ENCODE measurements at regions not wholly inside any gene's neighbourhood (a gene's known extent, or its start where the extent isn't known, plus 50 kb on each side); places are given as distances from the start of the nearest gene placed in this dataset.
"Not testable (repeated sequence)": the region's sequence is repeated elsewhere in the genome, so short reads cannot be mapped to it uniquely, and the experiment has no call there.

DNA sequence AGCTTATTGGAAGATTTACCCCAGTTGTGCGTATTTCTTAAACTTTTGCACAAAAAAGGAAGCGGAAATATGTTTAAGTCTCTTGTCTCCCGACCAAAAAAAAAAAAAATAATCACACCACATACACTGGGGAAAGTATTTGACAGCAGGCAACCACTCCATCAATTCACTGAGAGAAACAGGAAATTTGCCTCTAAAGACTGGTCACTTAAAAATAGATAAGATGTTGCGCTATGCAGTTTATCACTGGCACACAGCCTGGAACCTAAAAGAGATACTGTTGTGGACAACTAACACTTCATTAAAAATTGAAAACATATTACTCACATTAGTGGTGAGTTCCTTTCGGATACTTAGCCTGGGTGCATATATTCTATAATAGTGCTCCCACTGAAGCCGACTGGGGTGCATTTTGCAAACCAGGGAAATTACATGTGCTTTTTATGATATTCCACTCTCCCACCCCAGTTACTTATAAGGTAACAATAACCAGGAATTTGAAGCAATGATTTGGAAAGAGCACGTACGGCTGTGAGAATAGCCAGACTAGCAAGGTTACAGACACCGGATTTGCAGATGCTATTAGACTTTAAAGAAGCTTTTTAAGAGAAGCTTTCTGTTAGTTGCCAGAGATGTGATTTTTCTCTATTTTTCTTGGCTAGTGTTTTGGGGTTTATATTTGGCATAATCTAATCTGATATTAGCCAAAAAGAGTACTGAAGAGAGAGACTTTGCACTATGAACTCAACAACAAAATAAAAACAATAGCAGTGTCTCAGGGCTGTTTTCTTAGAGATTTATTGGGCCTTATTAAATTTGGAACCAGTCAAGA is 311.5 kb downstream of the NOVA1 start:
- TF ChIP-seq, protein P1, sequence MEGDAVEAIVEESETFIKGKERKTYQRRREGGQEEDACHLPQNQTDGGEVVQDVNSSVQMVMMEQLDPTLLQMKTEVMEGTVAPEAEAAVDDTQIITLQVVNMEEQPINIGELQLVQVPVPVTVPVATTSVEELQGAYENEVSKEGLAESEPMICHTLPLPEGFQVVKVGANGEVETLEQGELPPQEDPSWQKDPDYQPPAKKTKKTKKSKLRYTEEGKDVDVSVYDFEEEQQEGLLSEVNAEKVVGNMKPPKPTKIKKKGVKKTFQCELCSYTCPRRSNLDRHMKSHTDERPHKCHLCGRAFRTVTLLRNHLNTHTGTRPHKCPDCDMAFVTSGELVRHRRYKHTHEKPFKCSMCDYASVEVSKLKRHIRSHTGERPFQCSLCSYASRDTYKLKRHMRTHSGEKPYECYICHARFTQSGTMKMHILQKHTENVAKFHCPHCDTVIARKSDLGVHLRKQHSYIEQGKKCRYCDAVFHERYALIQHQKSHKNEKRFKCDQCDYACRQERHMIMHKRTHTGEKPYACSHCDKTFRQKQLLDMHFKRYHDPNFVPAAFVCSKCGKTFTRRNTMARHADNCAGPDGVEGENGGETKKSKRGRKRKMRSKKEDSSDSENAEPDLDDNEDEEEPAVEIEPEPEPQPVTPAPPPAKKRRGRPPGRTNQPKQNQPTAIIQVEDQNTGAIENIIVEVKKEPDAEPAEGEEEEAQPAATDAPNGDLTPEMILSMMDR (IDR thresholded peaks at IDR 0.05; ENCODE audit: control extremely low read depth, extremely low read depth, low read depth, missing control alignments), result no peak
- no peak for DNase-seq (ENCODE audit: extremely low spot score)
- ChIA-PET CTCF (no interaction called here), POLR2A (no interaction called here)

DNA sequence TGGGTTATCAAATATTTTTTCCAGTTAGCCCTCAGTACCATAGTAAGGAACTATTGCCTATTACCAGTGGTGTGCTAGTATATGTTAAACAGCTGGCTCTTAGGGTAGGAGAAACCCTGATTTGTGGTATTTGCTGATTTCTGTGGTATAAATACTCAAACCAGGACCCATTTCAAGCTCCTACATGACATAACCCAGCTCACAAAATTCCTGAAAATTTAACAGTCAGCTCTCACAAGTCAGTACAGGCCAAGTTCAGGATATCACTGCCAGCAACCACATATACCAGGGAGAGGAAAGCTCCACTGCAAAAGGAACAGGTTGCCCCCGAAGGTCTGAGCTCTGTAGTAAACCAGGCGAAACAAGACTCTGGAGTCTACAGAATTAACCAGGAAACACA is 315.3 kb downstream of the NOVA1 start:
- TF ChIP-seq, protein P1 (IDR thresholded peaks at IDR 0.05; ENCODE audit: control extremely low read depth, extremely low read depth, low read depth, missing control alignments), result no peak
- no peak for DNase-seq (ENCODE audit: extremely low spot score)
- ChIA-PET POLR2A (no interaction called here), CTCF (interaction anchor here (1.2 to 1.7 kb wide), 2 partner anchors 11 to 14 kb away, joined by 3 read pairs; no protein-coding TSS in a partner anchor)

- CTCF ChIA-PET, result interaction anchor here (1.2 to 1.7 kb wide), 2 partner anchors 12 to 13 kb away, joined by 3 read pairs; no protein-coding TSS in a partner anchor
- POLR2A ChIA-PET; DNase-seq (ENCODE audit: extremely low spot score): not testable (repeated sequence)
Observed at GRCh38 chr14:26282011-26282410, 315.8 kb downstream of the NOVA1 start.

DNA sequence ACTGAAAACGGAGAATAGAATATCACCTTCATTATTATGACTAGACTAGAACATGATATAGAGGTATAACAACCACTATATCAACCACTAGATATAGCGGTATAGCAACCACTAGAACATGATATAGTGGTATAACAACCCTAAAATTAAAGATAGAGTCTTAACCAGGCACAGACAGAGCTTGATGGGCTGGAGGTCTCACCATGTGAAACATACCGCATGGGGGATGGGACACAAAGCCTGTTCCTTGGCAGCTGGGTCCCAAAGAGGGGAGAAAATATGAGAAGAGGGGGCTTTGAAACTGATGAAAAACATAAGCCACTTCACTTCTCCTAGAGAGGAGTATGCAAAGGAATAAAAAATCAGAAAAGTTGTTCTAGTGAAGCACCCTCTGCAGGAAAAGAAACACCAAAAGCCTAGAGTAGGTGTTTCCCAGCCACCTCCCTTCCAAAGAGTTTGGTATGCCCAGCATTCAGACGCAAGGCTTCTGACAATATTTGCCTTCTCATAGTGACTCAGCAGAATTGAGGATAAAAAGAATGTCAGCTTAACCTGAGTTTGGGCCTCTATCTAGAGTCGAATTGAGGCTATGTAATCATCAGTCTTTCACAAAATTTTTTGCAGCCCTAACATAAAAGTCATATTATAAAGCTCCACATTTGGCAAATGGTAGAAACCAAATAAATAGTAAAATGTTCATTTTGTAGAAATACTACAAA is 316.4 kb downstream of the NOVA1 start:
- ChIA-PET CTCF (interaction anchor here (1.2 to 1.7 kb wide), 2 partner anchors 12 to 13 kb away, joined by 3 read pairs; no protein-coding TSS in a partner anchor), POLR2A (no interaction called here)
- TF ChIP-seq, protein P1 (IDR thresholded peaks at IDR 0.05; ENCODE audit: control extremely low read depth, extremely low read depth, low read depth, missing control alignments), result no peak
- DNase-seq (ENCODE audit: extremely low spot score), result no peak

DNA sequence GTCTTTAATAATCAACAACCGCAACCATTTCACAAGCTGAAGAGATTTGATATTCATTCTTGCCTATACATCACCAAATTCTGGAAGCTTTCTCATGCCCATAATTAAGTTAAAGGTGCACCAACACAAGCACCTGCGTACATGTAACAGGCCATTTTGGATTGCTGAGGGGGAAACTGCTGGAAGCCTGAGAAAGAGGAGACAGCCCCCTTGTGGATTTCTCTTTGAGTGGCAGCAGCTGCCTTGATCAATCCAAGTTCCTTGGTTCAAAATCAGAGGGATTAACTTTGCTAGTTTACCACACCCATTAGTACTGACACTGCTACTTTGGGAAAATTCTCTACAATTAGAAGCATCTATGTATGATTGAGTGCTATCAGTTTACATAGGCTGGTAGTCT is 321.1 kb downstream of the NOVA1 start:
- ChIA-PET CTCF (no interaction called here), POLR2A (no interaction called here)
- DNase-seq (ENCODE audit: extremely low spot score), result no peak
- TF ChIP-seq, protein P1 (IDR thresholded peaks at IDR 0.05; ENCODE audit: control extremely low read depth, extremely low read depth, low read depth, missing control alignments), result no peak

- TF ChIP-seq, protein P1 (IDR thresholded peaks at IDR 0.05; ENCODE audit: control extremely low read depth, extremely low read depth, low read depth, missing control alignments), result no peak
- no peak for DNase-seq (ENCODE audit: extremely low spot score)
- ChIA-PET POLR2A (no interaction called here), CTCF (no interaction called here)
Observed at GRCh38 chr14:26265170-26265685, 332.6 kb downstream of the NOVA1 start.
